DMS79 treated with DMSO at 0.1 percent for 48 hours (cell line): ENCODE measurements at regions not wholly inside any gene's neighbourhood (a gene's known extent, or its start where the extent isn't known, plus 50 kb on each side); places are given as distances from the start of the nearest gene placed in this dataset.

Source experiments
- DNase-seq: peaks from one replicate; lab custom pipeline; 2025; lab: John Stamatoyannopoulos, UW

DNA sequence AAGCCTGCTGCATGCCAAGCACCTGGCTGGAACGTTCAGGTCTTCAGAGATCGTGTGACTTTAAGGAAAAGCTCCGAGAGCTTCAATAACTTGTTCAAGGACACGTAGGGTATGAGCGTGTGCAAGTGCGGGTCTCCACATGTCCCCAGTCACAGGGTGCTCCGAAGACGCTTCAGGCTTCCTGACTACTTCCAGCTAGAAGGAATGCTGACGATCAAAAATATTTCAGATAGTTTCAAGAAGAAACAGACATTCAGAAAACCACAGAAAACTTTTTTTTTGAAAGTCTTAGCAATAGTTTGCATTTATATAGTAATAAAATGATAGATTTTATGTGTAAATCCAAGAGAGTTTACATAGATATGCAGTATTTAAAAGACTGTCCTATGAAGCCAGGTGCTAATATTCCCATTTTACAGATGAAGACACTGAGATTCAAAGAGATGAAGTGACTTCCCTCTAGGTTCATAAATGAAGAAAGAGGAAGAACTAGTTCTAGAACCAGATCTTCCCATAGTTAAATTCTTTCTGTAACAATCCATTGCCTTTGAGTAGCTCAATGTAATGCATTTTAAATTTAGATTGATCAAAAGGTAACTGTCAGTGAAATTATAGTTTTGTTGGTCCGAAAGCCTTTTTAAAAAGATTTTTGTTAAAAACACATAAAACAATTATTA lies 247.6 kb downstream of the MYLK4 start:
- no peak for DNase-seq

DNA sequence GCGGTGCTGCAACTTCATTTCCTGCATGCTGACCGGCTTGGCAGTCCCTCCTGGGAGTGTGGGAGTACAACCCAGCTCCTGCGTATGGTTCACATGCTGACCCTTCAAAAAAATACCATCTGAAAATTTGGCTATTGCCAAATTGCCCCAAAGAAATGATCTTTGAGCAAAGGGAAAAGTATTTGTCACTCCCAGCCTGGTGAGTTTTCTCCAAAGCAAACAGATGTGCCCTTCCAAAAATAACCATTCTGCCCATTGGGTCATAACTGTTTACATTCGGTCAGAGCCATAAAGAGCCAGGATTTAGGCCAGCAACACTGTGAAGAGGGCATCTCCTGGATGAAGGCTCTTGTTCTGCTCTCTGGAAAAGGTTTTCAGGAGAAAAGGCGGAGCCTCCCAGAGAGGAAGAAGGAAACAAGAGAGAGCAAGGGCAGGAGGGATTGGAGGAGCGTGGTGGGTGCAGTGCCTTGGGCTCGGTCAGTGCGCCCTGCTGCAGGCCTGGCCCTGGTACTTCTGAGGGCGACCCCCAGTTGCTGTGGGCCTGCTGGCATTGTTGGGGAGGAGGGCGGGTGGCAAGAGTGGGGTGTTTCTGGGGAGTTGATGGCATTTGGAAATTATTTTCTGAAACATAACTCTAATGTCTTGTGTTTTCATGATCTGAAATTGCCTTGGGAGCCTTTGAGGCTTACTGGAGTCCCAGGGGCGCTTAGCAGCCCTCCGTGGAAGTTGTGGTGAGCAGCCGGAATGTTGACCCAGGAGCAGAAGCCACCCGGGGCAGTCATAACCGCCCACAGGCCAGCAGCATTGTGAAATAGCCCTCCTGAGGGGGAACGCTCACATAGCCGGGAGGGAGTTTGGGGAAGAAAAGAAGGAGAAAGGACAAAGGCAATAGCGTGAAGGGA lies 248.4 kb downstream of the MYLK4 start:
- no peak for DNase-seq

DNA sequence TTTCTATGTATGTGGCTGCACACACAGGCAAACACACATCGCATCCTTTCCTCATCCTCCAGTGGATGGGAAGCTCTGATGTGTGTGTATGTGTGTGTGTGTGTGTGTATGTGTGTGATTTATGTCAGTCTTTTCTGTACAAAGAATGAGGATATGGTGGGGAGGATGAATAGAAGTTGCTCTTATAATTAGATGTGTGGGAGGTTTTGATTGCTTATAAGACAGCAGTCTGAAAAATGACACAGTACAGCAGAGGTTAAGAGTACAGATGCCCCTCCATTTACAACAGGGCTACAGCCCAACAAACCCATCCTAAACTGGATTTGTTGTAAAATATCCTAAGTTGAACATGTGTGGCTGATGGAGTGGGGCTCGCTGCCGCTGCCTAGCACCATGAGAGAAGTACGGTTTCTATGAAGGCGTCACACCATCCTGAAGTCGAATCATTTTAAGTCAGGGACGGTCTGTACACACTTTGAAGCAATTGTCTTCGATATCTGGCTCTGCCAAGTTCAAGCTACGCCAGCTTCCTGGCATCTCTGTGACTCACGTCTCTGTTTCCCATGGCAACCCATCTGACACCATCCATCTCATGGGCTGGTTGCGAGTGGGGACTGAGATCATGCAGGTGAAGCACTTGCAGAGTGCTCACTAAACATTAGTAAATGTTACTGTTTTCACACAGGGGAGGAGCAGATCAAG lies 252.6 kb downstream of the MYLK4 start:
- peak; percentile 17 for DNase-seq

DNA sequence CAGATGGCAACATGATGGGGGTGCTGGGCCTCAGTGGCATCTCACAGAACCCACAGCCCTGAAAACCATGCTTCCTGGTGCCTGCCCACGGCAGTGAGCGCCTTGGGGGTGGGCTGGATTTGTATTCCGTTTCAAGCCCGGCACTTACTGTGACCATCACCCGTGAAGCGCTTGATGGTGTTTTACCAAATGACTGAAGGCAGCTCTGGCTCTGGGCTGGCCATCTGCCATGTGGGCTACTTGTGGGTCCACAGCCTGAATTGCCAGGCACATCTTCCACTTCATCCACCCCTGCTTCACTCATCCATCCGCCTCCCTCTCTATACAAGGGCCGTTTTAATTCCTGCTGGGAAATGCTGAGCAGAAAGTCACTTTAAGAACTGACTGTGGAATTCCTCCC lies 250.9 kb upstream of the GMDS start:
- DNase-seq = no peak

DNA sequence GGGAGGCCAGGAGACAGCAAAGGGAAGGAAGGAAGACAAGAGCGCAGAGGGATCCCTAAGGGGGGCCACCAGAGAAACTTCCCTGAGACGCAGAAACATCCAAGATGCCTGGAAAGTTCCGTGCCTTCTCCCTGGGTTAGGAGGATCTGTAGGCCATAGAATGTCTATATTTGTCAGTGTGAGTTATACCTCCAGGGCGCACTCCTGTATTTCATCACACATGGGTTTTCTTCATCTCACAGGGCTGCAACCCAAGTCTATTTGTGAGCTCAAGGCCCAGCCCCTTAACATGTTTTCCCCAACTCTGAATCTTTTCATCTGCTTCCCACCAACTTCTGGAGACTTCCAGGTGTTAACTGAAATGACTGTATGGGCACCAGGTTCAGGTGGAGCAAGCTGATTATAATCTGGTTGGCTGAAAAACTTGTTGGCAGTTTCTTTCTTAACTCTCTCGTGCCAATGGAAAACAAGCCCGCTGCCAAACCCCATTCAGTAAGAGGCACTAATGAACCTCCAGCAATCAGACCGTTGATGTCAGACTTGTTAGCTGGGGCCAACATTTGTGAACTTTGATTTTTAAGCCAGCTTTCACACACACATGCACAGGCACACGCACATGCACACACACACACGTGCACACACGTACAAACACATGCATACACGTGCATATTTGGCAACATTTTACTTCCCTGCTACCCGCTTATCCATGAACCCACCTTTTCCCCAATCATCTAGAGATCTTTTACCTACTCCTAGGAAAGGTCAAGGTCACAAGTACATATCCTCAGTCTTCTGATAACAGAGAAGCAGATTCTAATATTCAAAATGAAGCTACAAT lies 247.5 kb upstream of the GMDS start:
- no peak for DNase-seq

DNA sequence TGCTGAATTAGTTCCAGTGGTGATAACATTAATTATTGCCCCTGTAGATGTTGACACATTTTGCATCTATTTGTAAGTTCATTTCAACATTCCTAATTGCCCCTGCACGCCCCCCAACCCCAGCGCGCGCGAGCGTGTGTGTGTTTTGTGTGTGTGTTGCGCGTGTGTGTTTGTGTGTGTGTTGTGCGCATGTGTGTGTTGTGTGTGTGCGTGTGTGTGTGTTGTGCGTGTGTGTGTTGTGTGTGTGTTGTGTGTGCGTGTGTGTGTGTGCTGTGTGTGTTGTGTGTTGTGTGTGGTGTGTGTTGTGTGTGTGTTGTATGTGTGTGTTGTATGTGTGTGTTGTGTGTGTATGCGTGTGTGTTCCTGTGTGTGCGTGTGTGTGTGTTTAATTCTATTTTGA lies 245.7 kb upstream of the GMDS start:
- DNase-seq = no peak

DNA sequence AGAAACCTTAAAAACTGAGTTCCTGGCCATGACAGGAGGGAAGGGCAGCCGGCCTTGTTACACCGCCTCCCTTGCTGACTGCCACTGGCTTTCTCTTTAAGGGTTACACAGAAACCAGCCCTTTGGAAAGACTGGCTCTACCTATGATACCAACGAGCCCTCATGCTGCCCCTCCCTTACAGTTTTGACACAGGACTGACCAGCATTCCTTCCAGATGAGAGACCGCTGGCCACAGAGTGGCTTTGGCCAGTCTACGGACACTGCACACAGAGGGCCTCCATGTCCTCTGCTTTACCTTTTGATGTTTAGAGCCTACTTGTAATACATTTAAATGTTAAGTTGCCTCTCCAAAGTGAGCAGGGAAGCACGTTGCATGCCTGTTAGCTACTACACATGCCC lies 243.2 kb upstream of the GMDS start:
- DNase-seq = no peak

DNA sequence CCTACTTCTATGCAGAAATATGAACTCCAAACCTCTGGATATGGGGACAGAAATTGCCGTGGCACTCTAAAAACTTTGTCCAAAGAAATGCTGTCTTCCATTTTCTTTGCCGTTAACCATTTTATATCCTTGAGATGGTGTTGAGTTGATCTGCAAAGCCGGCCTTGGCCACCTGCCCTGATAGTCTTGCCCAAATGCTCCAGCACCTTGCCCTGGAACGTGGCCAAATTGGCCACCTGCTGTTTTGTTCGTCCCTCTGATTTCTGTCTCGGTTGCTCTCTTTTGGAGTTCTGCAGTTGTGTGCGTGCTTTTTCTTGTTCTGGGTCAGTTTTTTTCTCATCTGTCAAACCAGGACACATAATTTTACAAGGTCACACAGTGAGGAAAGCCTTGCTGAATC lies 239.7 kb upstream of the GMDS start:
- peak; percentile 60 for DNase-seq

DNA sequence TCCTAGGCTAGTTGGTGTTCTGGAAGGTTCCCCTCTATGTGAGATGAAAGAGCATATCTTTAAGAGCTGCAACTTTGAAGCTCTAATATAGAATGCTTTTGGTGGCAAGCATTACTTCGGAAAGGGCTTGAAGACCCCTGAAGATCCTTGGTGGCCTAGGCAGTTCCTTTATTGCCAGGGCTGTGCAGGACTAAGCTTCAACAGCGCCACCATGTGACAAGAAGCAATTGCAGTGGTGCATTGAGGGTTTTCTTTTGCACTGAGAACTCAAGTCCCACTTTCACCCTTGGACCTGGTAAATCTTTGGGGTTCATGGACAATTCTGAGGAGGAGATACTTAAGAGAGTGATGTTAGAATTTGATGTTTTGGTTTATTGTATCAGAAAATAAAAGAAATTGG lies 237.4 kb upstream of the GMDS start:
- DNase-seq = no peak

DNA sequence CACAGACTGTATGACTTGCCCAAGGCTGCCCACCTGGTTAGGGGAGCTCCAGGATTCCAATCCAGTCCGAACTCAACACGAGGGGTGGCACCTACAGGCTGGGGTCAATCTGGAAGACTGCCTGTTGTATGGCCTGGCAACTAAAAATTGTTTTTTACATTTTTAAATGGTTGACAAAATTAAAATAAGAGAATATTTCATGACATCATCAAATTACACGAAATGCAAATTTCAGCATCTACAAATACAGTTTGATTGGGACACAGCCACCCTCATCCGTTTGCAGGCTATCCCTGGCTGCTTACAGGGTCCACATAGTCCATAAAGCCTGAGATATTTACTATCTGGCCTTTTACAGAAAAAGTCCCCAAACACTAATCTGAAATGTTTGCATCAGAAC lies 235.9 kb upstream of the GMDS start:
- no peak for DNase-seq

DNA sequence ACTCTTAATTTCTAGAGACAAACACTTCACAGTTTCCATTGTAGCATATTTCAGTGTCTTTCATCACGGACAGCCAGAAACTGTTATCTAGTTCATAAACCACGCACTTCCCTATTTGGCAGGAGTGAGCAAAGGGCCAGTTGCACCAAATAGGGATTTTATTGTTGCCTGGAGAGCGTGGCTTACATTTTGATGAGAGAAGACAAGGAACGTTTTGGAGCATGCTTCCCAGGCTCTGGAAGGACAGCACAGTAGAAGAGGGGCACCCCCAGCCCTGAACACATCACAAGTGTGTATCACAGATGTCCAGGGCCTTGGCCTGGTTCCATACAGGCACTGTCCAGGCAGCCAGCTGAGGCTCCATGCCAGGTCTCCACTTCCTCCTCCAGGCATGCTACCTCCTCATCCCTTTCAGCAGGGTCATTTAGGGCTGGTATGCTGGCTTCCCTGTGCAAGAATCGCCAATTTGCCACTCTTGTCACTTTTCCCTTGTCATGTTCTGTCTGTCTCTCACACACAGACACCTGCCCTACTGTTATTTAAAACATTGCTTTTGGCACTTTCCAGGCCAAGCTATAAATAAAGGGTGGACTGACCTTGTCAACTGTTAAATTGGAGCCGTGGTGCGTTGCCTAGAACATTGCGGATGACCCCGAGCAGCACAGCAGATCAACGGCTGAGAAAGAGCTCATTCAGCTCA lies 235.0 kb upstream of the GMDS start:
- no peak for DNase-seq

DNA sequence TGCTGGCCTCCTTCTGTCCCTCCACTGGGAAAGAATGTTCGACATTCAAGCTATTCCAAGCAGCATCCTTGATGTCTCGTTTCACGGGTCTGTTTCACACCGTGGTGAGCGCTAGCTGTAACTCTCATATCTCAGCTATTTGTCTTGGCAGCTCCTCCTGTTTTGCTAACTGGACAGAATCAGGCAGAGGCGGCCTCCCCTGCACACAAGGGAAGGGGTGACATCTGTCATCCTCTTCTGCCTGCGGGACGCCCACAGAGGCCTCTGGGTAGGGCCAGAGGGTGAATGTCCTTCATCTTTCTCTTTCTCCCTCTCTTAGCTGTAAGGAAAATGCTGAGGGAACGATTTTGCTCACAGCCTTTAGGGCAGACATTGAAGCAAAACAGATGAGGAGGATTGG lies 232.8 kb upstream of the GMDS start:
- DNase-seq = no peak

DNA sequence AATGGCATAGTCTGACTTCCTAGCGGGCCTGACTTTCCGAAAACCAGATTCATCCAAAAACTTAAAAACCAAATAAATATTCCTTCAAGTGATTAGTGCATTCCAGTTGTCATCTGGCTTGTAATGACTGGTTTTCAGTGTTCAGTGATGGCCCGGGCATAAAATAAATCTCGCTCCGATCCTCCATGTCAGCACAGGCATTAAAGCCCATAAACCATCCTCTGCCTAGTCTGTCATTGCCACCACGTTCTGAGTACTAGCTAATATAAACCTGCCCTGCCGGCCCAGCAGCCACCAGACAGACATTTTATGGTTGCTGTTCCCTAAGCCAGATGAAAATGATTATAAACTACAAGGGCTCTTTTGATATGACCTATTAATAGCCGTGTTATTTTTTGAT lies 232.3 kb upstream of the GMDS start:
- no peak for DNase-seq

DNA sequence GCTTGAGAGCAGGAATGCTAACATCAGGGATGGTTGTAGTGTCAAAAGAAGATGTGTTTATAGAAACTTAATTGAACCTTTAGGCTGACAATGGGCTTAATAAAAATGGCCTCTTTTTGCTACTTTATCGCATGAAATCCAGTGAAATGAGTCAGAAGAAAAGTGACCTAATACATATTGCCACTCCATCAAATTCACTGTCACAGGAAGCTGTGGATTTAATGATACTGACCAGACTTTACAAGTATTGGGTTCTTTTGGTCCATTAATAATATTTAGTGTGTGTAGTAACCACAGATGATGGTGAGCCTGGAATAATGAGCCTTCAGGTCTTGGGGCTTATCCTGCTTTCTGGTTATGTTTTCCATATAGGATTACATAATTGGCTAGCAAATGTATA lies 231.8 kb upstream of the GMDS start:
- no peak for DNase-seq

DNA sequence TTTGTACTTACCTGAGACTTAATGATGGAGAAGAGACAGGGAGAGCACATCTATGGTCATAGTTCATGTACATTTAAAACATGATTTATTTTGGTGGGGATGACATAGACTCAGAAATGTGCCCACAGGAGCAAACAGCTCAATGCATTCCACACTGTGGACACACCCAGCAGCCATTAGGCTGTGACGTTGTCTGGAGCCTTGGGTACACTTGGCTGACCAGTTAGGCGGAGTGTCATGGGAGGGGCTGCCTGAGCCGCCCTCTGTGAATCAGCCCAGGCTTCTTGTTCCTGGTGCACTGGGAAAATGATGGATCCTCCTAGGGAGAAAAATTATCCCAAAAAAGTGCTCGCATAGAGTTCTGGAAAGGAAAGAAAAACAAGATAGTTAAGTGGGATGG lies 231.0 kb upstream of the GMDS start:
- no peak for DNase-seq

DNA sequence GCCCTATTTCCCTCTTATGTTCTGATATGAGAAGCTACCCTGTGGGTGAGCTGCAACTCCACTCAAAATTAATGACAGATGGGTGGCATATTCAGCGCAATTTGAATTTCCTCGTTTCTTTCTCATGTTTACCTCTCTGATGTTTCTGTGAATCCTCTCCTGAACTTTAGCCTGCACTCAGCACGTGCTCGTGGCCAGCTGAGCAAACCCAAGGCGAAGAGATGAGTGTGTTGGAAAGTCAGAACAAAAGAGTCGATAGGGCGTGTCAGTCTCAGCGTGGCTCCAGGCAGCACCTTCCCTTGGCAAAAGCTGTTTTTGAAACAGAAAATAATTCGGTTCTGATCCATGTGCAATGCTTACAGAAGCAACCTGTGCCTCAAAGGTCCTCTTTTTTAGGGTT lies 226.1 kb upstream of the GMDS start:
- peak; percentile 24 for DNase-seq

DNA sequence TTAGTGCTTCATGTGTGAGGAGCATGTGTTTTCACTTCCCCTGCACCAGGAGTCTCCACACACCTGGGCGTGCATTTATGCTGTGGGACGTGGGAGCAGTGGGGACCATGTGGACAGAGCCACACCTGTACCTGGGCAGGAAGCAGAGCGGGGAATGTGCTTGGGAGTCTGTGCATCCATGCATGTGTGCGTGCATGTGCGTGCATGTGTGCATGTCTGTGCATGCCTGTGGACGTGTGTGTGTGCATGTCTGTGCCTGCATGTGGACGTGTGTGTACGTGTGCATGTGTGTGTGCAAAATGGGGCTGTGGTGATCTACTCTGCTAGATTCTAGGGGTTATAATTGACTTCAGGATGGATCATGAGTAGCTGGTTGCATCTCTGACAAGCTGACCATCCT lies 224.0 kb upstream of the GMDS start:
- no peak for DNase-seq

DNA sequence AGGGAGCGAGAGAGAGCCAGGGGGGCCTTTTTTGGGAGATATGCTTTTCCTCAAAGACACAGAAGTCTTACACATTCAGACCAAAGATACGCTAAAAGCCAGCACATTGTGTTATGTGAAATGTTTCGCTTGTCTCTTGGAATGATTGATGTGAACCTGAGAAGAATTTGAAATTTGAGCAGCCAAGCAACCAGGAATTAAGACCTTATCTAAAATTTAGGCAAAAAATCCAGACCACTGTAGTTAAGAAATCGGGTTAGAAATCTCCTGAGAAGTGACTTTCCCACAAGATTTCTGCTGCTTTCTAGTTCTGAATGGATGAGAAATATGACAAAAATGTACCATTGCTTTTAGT lies 223.2 kb upstream of the GMDS start:
- DNase-seq = no peak

DNA sequence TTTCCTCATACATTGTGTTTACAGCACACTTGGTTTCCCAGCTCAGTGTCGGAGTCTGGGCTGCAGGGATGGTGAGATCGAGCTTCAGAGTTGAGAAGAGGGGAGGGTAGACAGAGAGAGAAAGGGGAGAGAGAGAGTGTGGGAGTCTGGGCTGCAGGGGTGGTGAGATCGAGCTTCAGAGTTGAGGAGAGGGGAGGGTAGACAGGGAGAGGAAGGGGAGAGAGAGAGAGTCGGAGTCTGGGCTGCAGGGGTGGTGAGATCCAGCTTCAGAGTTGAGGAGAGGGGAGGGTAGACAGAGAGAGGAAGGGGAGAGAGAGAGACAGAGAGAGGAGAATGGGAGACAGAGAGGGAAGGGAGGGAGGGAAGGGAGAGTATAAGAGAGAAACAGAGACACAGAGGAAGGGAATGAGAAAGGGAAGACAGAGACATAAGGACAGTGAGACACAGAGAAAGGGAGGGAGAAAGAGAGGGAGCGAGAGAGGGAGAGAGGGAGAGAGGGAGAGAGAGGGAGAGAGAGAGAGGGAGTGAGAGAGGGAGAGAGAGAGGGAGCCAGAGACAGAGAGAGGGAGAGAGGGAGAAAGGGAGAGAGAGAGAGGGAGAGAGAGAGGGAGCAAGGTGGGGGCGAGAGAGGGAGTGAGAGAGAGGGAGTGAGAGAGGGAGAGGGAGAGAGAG lies 222.7 kb upstream of the GMDS start:
- no peak for DNase-seq

DNA sequence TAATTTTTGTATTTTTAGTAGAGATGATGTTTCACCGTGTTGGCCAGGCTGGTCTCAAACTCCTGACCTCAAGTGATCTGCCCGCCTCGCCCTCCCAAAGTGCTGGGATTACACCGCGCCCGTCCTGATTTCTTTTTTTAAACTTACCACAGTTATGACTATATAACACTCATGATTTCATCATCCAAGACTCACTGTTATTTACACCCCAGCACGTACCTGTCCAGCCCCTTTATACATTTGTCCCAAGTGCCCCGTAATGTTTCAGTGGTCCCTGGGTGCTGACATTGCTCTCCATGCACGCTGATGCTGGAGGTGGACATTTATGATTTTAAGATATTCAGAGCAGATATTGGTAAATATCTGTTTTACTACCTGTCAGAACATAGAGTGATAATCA lies 219.9 kb upstream of the GMDS start:
- no peak for DNase-seq

DNA sequence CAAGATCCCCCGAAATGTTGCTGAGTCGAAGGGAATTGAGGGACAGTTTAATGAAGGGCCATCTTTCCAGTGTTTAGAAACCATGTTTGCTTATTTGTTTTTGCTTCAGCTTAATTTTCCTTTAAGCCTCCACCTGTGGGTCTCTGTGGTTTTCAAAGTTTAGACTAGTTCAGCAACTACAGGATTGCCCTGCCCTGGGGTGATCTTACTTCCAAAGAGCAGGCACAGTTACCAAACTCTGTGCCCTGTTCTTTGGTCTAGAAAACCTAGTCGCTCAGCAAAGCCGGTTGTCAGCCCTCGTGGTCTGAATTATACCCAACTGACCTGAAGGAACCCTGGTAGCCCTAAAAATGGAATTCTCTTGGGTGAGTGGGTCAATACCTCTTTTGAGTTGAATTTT lies 219.2 kb upstream of the GMDS start:
- no peak for DNase-seq
